GM12872 (cell line): ENCODE measurements at regions not wholly inside any gene's neighbourhood (a gene's known extent, or its start where the extent isn't known, plus 50 kb on each side); places are given as distances from the start of the nearest gene placed in this dataset.

Experiments
- CTCF ChIP-seq: IDR thresholded peaks from 3 replicates; pipeline ENCODE4 v1.5.1; 2011; ENCODE audit warnings: low read depth, mild to moderate bottlenecking, low read length, moderate library complexity; ENCODE audit not compliant: insufficient read depth

- peak; percentile 71 for TF ChIP-seq CTCF
These were observed 841.9 kb upstream of the ACO1 start for GRCh38 chr9:31542384-31543055.

- no peak for TF ChIP-seq CTCF
These were observed 829.5 kb upstream of the ACO1 start for GRCh38 chr9:31554941-31555340.

GRCh38 chr9:31556667-31557463 lies 827.6 kb upstream of the ACO1 start:
- no peak for TF ChIP-seq CTCF

- no peak for TF ChIP-seq CTCF
These were observed 810.9 kb upstream of the ACO1 start for GRCh38 chr9:31573561-31573960.

- no peak for TF ChIP-seq CTCF
These were observed 810.3 kb upstream of the ACO1 start for GRCh38 chr9:31574006-31574765.

GRCh38 chr9:31582071-31582470 lies 802.4 kb upstream of the ACO1 start:
- TF ChIP-seq CTCF, result no peak

- no peak for TF ChIP-seq CTCF
These were observed 801.9 kb upstream of the ACO1 start for GRCh38 chr9:31582561-31582960.
